Large intestine (tissue), 3 donors: ENCODE measurements at regions not wholly inside any gene's neighbourhood (a gene's known extent, or its start where the extent isn't known, plus 50 kb on each side); places are given as distances from the start of the nearest gene placed in this dataset.

Source experiments
- DNase-seq, 2 donors: peaks; one replicate each; pipeline versions ENCODE4 v3.0.0 to v3.0.0-alpha.2; 2013
- H3K27ac ChIP-seq: one replicate; pipeline ENCODE4 v1.5.1; 2013; ENCODE audit warnings: low read length
- H3K27me3 ChIP-seq: 2 replicates; pipeline ENCODE4 v1.6.1; 2013; ENCODE audit warnings: low read length; ENCODE audit not compliant: control insufficient read depth, insufficient read depth
- H3K36me3 ChIP-seq: 2 replicates; pipeline ENCODE4 v1.6.1; 2013; ENCODE audit warnings: low read length; ENCODE audit not compliant: control insufficient read depth, insufficient read depth
- H3K4me1 ChIP-seq: one replicate; pipeline ENCODE4 v1.6.1; 2013; ENCODE audit warnings: low read length; ENCODE audit not compliant: control insufficient read depth, insufficient read depth
- H3K4me3 ChIP-seq: one replicate; pipeline ENCODE4 v1.5.1; 2013; ENCODE audit warnings: low read length
- H3K9me3 ChIP-seq: one replicate; pipeline ENCODE4 v1.6.1; 2013; ENCODE audit warnings: mild to moderate bottlenecking, low read depth, low read length, moderate library complexity; ENCODE audit not compliant: control insufficient read depth
- WGBS: methylation state at CpG from one replicate; pipeline ENCODE4 v1.1.5; 2013; ENCODE audit warnings: low lambda C conversion rate; ENCODE audit not compliant: insufficient coverage; 5-methylcytosine and 5-hydroxymethylcytosine counted together

GRCh38 chr15:94535298-94536048 lies 304.1 kb downstream of the MCTP2 start:
- H3K4me3 ChIP-seq, result no peak overlapping the region
- WGBS, result 100% methylated on average over 1 of the region's 2 CpGs

GRCh38 chr15:94536549-94536948 lies 305.2 kb downstream of the MCTP2 start:
- no peak overlapping the region for H3K27ac ChIP-seq
- no peaks in the 10 kb centered on the region for H3K27me3 ChIP-seq
- no peaks in the 10 kb centered on the region for H3K4me1 ChIP-seq
- no peaks in the 10 kb centered on the region for H3K9me3 ChIP-seq
- no peak overlapping the region for H3K4me3 ChIP-seq
- DNase-seq, result no peak
- no peaks in the 10 kb centered on the region for H3K36me3 ChIP-seq
- 100% methylated on average over 1 of the region's 3 CpGs for whole genome bisulfite sequencing

More at GRCh38 chr15:94535298-94536048, 304.1 kb downstream of the MCTP2 start:
- H3K9me3 ChIP-seq, result no peaks in the 10 kb centered on the region
- no peaks in the 10 kb centered on the region for H3K4me1 ChIP-seq
- no peaks in the 10 kb centered on the region for H3K27me3 ChIP-seq
- H3K27ac ChIP-seq, result no peak overlapping the region
- no peaks in the 10 kb centered on the region for H3K36me3 ChIP-seq
- no peak for DNase-seq

DNA sequence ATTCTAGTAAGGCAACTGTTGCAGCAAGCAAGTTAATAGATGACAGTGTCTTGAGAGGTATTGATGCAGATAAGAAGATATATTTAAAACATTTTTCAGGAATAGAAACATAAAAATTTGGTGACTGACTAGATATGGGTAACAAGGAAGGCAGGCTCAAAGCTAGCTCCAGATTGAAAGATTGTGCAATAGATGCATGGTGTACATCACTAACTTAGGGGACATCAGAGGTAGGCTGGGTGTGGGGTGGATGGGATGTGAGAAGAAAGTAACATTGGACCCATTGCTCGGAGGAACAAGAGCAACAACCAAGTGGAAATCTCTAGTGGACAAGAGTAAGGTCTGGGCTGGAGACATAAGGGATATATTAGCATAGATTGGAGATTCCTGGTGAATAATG lies 306.9 kb downstream of the MCTP2 start:
- no peak overlapping the region for H3K4me3 ChIP-seq
- WGBS, result no CpG with 5 or more reads among the region's 1 CpG
- H3K36me3 ChIP-seq, result no peaks in the 10 kb centered on the region
- H3K9me3 ChIP-seq, result no peaks in the 10 kb centered on the region
- DNase-seq, result no peak
- H3K27ac ChIP-seq, result no peak overlapping the region
- no peaks in the 10 kb centered on the region for H3K27me3 ChIP-seq
- H3K4me1 ChIP-seq, result no peaks in the 10 kb centered on the region

GRCh38 chr15:94542391-94542790 lies 311.0 kb downstream of the MCTP2 start:
- no peak for DNase-seq
- Histone ChIP-seq H3K36me3 (no peaks in the 10 kb centered on the region), H3K27ac (no peak overlapping the region), H3K4me3 (no peak overlapping the region), H3K9me3 (no peaks in the 10 kb centered on the region), H3K27me3 (no peaks in the 10 kb centered on the region), H3K4me1 (no peaks in the 10 kb centered on the region)
- no CpG with 5 or more reads among the region's 1 CpG for WGBS

DNA sequence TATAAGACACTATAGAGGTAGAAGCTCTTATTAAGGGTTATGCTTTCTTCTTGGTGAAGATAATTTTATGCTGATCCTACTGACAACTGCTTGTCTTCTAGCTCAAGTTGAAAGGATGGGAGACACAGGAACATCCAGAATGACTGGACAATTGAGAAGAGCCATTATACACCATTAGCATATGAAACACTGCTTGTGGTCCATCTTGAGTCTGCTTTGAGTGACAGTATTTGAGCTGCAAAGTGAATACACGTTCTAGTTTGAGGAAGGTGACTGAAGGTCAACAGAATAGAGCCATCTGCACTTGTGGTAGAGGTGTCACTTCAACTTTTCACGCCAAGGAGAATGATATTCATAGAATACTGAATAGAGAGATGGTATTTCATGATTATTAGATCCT lies 315.4 kb downstream of the MCTP2 start:
- Histone ChIP-seq H3K9me3 (no peaks in the 10 kb centered on the region), H3K4me3 (no peak overlapping the region), H3K36me3 (no peaks in the 10 kb centered on the region), H3K4me1 (no peaks in the 10 kb centered on the region), H3K27ac (no peak overlapping the region), H3K27me3 (no peaks in the 10 kb centered on the region)
- no peak for DNase-seq
- 60% methylated on average over 1 of the region's 2 CpGs for WGBS

GRCh38 chr15:94547711-94548110 lies 316.4 kb downstream of the MCTP2 start:
- Histone ChIP-seq H3K4me3 (no peak overlapping the region), H3K27me3 (no peaks in the 10 kb centered on the region), H3K9me3 (no peaks in the 10 kb centered on the region), H3K36me3 (no peaks in the 10 kb centered on the region), H3K4me1 (no peaks in the 10 kb centered on the region), H3K27ac (no peak overlapping the region)
- DNase-seq, result no peak
- WGBS, result 85% methylated on average over 5 of the region's 6 CpGs

GRCh38 chr15:94555841-94556519 lies 324.6 kb downstream of the MCTP2 start:
- Histone ChIP-seq H3K9me3 (no peaks in the 10 kb centered on the region), H3K27ac (no peak overlapping the region), H3K36me3 (no peaks in the 10 kb centered on the region), H3K4me1 (no peaks in the 10 kb centered on the region), H3K4me3 (no peak overlapping the region), H3K27me3 (no peaks in the 10 kb centered on the region)
- no CpG with 5 or more reads among the region's 2 CpGs for WGBS
- DNase-seq, result no peak

GRCh38 chr15:94561036-94561689 lies 329.8 kb downstream of the MCTP2 start:
- WGBS, result 80% methylated on average over 3 of the region's 4 CpGs
- no peak overlapping the region for H3K27ac ChIP-seq
- H3K27me3 ChIP-seq, result no peaks in the 10 kb centered on the region
- H3K4me1 ChIP-seq, result no peaks in the 10 kb centered on the region
- H3K36me3 ChIP-seq, result no peaks in the 10 kb centered on the region
- DNase-seq, result no peak
- no peak overlapping the region for H3K4me3 ChIP-seq
- H3K9me3 ChIP-seq, result no peaks in the 10 kb centered on the region

GRCh38 chr15:94563456-94563855 lies 332.1 kb downstream of the MCTP2 start:
- Histone ChIP-seq H3K4me1 (no peaks in the 10 kb centered on the region), H3K9me3 (no peaks in the 10 kb centered on the region), H3K36me3 (no peaks in the 10 kb centered on the region), H3K27ac (no peak overlapping the region), H3K4me3 (no peak overlapping the region), H3K27me3 (no peaks in the 10 kb centered on the region)
- DNase-seq, result no peak
- whole genome bisulfite sequencing, result 94% methylated on average over 2 of the region's 2 CpGs

DNA sequence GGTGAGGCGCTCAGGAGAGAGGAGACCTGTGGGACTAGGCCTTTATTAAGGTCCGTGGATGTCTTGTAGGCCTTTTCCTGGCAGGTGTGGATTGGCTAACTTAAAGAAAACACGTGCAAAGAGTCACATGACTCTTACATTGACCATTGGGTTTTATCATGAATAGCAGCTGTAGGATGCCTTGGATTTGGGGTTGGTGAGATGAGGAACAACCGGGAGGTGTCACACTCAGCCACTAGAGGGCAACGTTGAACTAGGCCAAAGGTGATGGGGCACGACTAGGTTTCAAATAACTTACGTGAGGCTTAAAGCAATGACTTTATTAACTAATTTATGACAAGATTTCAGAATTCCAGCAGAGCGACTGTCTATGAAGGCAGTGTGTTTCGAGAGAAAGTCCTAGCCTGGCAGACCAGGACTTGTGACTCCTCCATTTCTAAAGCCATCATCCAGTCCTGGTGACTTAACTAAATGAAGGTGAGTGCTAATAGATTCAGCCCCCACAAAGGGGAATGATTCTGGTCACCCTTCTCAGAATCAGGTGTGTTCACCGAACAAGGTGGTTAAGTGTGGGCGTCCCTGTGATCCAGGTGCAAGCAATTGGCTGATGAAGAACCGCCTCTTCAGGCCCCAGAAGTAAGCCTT lies 345.6 kb downstream of the MCTP2 start:
- Histone ChIP-seq H3K27me3 (no peaks in the 10 kb centered on the region), H3K27ac (no peak overlapping the region), H3K36me3 (no peaks in the 10 kb centered on the region), H3K9me3 (no peaks in the 10 kb centered on the region), H3K4me3 (no peak overlapping the region), H3K4me1 (no peaks in the 10 kb centered on the region)
- WGBS, result 10% methylated on average over 2 of the region's 12 CpGs
- DNase-seq, result no peak
